ENCODE measurements at regions not wholly inside any gene's neighbourhood (a gene's known extent, or its start where the extent isn't known, plus 50 kb on each side); places are given as distances from the start of the nearest gene placed in this dataset.

GRCh38 chr20:11380283-11380682 is 537.4 kb upstream of the BTBD3 start:
- TF ChIP-seq CTCF (IDR thresholded peaks at IDR 0.05) = no peak
- no peak for TF ChIP-seq POLR2AphosphoS5 (IDR thresholded peaks at IDR 0.05)

Data from sigmoid colon (tissue), 4 donors.